Inferior parietal cortex (tissue), 1 donor: ENCODE measurements at regions not wholly inside any gene's neighbourhood (a gene's known extent, or its start where the extent isn't known, plus 50 kb on each side); places are given as distances from the start of the nearest gene placed in this dataset.
"Not testable (repeated sequence)": the region's sequence is repeated elsewhere in the genome, so short reads cannot be mapped to it uniquely, and the experiment has no call there.

Experiments
- DNase-seq: peaks from one replicate; pipeline ENCODE4 v3.0.0-alpha.2; 2016; ENCODE audit errors: extremely low spot score

- DNase-seq = no peak
Measured at GRCh38 chr17:72175787-72176515, 55.1 kb downstream of the SOX9 start.

- no peak for DNase-seq
Measured at GRCh38 chr17:72176516-72176851, 55.7 kb downstream of the SOX9 start.

GRCh38 chr17:72176951-72177660 lies 56.3 kb downstream of the SOX9 start:
- no peak for DNase-seq

GRCh38 chr17:72177738-72178137 lies 56.9 kb downstream of the SOX9 start:
- no peak for DNase-seq

GRCh38 chr17:72182371-72182873 lies 61.6 kb downstream of the SOX9 start:
- DNase-seq = no peak

- no peak for DNase-seq
Measured at GRCh38 chr17:72183194-72183685, 62.4 kb downstream of the SOX9 start.

GRCh38 chr17:72184805-72185204 lies 64.0 kb downstream of the SOX9 start:
- DNase-seq = no peak

GRCh38 chr17:72185564-72185963 lies 64.7 kb downstream of the SOX9 start:
- DNase-seq = no peak

- no peak for DNase-seq
Measured at GRCh38 chr17:72187556-72187955, 66.7 kb downstream of the SOX9 start.

- DNase-seq = no peak
Measured at GRCh38 chr17:72188801-72189200, 68.0 kb downstream of the SOX9 start.

- DNase-seq = no peak
Measured at GRCh38 chr17:72189768-72190593, 69.2 kb downstream of the SOX9 start.

GRCh38 chr17:72191356-72191755 lies 70.5 kb downstream of the SOX9 start:
- DNase-seq = no peak

- DNase-seq = no peak
Measured at GRCh38 chr17:72191921-72192799, 71.3 kb downstream of the SOX9 start.

- no peak for DNase-seq
Measured at GRCh38 chr17:72192800-72193192, 72.0 kb downstream of the SOX9 start.

GRCh38 chr17:72193391-72194106 lies 72.7 kb downstream of the SOX9 start:
- DNase-seq = no peak

- DNase-seq = not testable (repeated sequence)
Measured at GRCh38 chr17:72194107-72194440, 73.3 kb downstream of the SOX9 start.

GRCh38 chr17:72199256-72199655 lies 78.4 kb downstream of the SOX9 start:
- no peak for DNase-seq

- DNase-seq = no peak
Measured at GRCh38 chr17:72204742-72205141, 83.9 kb downstream of the SOX9 start.

- DNase-seq = peak; percentile 25
Measured at GRCh38 chr17:72205357-72205756, 84.5 kb downstream of the SOX9 start.

- no peak for DNase-seq
Measured at GRCh38 chr17:72205822-72206221, 85.0 kb downstream of the SOX9 start.

- DNase-seq = no peak
Measured at GRCh38 chr17:72206376-72206775, 85.6 kb downstream of the SOX9 start.
